B cell (primary cell): ENCODE measurements at regions not wholly inside any gene's neighbourhood (a gene's known extent, or its start where the extent isn't known, plus 50 kb on each side); places are given as distances from the start of the nearest gene placed in this dataset.

Source experiments
- ATAC-seq: fragments of 200-7000 bp; cut with Tn5 transposase; one replicate; pipeline ENCODE4 v1.10.0; 2021; ENCODE audit warnings: low read depth, mild to moderate bottlenecking, moderate number of reproducible peaks, moderate library complexity
- CTCF ChIA-PET: fragments of 350-600 bp; sonication (Branson Sonifier 250); formaldehyde crosslinking; loops from one replicate; lab custom pipeline; 2021; ENCODE audit warnings: antibody characterized with exemption, inconsistent platforms; lab: Charles Lee
- POLR2A ChIA-PET: fragments of 350-600 bp; sonication (Branson Sonifier 250); formaldehyde crosslinking; loops from one replicate; lab custom pipeline; 2021; ENCODE audit warnings: antibody characterized with exemption; lab: Charles Lee
- DNase-seq: peaks from one replicate; pipeline ENCODE4 v3.0.0; 2013
- H2AFZ ChIP-seq: 2 replicates; pipeline ENCODE4 v1.6.1; 2012; ENCODE audit warnings: mild to moderate bottlenecking, low read depth, low read length; ENCODE audit not compliant: insufficient read depth, poor library complexity, severe bottlenecking
- H3K27ac ChIP-seq, 2 donors: 1 replicate in 1 of 2; 2 replicates in 1 of 2; pipeline ENCODE4 v1.5.1; 2012 to 2013; ENCODE audit warnings: low read length in 2 of 2, mild to moderate bottlenecking in 2 of 2, moderate library complexity in 1 of 2
- H3K27me3 ChIP-seq, 4 experiments: fragments of 200-600 bp in 1 of 4; sonication (generic) in 1 of 4; replicated peaks in 1 of 4; 1 replicate in 2 of 4; 2 replicates in 2 of 4; pipeline versions ENCODE4 v1.6.1 to v1.7.0; 2013 to 2016; ENCODE audit warnings: low read length in 3 of 4, mild to moderate bottlenecking in 2 of 4, mixed read lengths in 1 of 4, moderate library complexity in 1 of 4; ENCODE audit not compliant: insufficient read depth in 4 of 4, control insufficient read depth in 3 of 4; ENCODE audit errors: control extremely low read depth in 1 of 4
- H3K36me3 ChIP-seq, 2 experiments: replicated peaks in 1 of 2; 1 replicate in 1 of 2; 2 replicates in 1 of 2; pipeline versions ENCODE4 v1.6.1 to v1.7.1; 2013; ENCODE audit warnings: low read length in 1 of 2; ENCODE audit not compliant: insufficient read depth in 2 of 2, control insufficient read depth in 1 of 2; ENCODE audit errors: control extremely low read depth in 1 of 2, extremely low read depth in 1 of 2
- H3K4me1 ChIP-seq, 2 donors: fragments of 200-600 bp in 1 of 2; sonication (generic) in 1 of 2; 1 replicate in 1 of 2; 2 replicates in 1 of 2; pipeline versions ENCODE4 v1.5.1 to v1.6.1; 2013 to 2017; ENCODE audit warnings: low read length in 2 of 2; ENCODE audit not compliant: control insufficient read depth in 2 of 2, insufficient read depth in 2 of 2
- H3K4me2 ChIP-seq: replicated peaks from 2 replicates; pipeline ENCODE3; 2012; ENCODE audit warnings: mild to moderate bottlenecking, low read depth, low read length; ENCODE audit not compliant: poor library complexity, severe bottlenecking
- H3K4me3 ChIP-seq, 5 experiments: fragments of 200-600 bp in 1 of 5; sonication (generic) in 1 of 5; 1 replicate in 3 of 5; 2 replicates in 2 of 5; pipeline versions ENCODE4 v1.5.1 to v1.7.0; 2011 to 2016; ENCODE audit warnings: low read length in 4 of 5, mild to moderate bottlenecking in 4 of 5, low read depth in 2 of 5, control low read depth in 1 of 5, moderate library complexity in 1 of 5; ENCODE audit not compliant: insufficient read depth in 1 of 5; ENCODE audit errors: control extremely low read depth in 1 of 5, extremely low read depth in 1 of 5
- H3K79me2 ChIP-seq: fragments of 200-600 bp; sonication (generic); one replicate; pipeline ENCODE4 v1.6.0; 2016; ENCODE audit warnings: low read length; ENCODE audit not compliant: control insufficient read depth, insufficient read depth
- H3K9ac ChIP-seq: fragments of 200-600 bp; sonication (generic); 2 replicates; pipeline ENCODE4 v1.6.1; 2017; ENCODE audit warnings: mild to moderate bottlenecking, low read length, moderate library complexity
- H3K9me3 ChIP-seq, 3 donors: one replicate each; pipeline versions ENCODE4 v1.6.1 to v1.7.1; 2013; ENCODE audit warnings: low read length in 2 of 3; ENCODE audit not compliant: control insufficient read depth in 2 of 3, insufficient read depth in 1 of 3; ENCODE audit errors: control extremely low read depth in 1 of 3
- H4K20me1 ChIP-seq: 2 replicates; pipeline ENCODE4 v1.6.0; 2012; ENCODE audit warnings: mild to moderate bottlenecking, low read length; ENCODE audit not compliant: insufficient read depth, control insufficient read depth, poor library complexity, severe bottlenecking
- H3K27ac Mint-ChIP-seq: one replicate; pipeline ENCODE4 v1.8.0; 2021; ENCODE audit warnings: mixed read lengths
- H3K27me3 Mint-ChIP-seq: one replicate; pipeline ENCODE4 v1.8.0; 2021; ENCODE audit warnings: mixed read lengths
- H3K4me1 Mint-ChIP-seq: one replicate; pipeline ENCODE4 v1.8.0; 2021; ENCODE audit warnings: mixed read lengths
- H3K4me3 Mint-ChIP-seq: one replicate; pipeline ENCODE4 v1.8.0; 2021; ENCODE audit warnings: mixed read lengths
- H3K9me3 Mint-ChIP-seq: one replicate; pipeline ENCODE4 v1.8.0; 2022; ENCODE audit warnings: mixed read lengths; ENCODE audit not compliant: insufficient read depth
- CTCF ChIP-seq: fragments of 200-600 bp; IDR thresholded peaks from one replicate; pipeline ENCODE4 v1.8.0; 2022; ENCODE audit warnings: antibody characterized with exemption, mild to moderate bottlenecking
- EZH2 ChIP-seq: IDR thresholded peaks from 2 replicates; pipeline ENCODE4 v1.6.1; 2012; ENCODE audit warnings: borderline replicate concordance, low read depth, mild to moderate bottlenecking, moderate library complexity, low read length; ENCODE audit not compliant: insufficient read depth, poor library complexity, severe bottlenecking
- WGBS: methylation state at CpG from one replicate; pipeline ENCODE4 v1.1.5; 2013; ENCODE audit warnings: missing lambda C conversion rate; ENCODE audit not compliant: insufficient coverage; 5-methylcytosine and 5-hydroxymethylcytosine counted together
- intact Hi-C: fragments of 100-400 bp; cut with micrococcal nuclease; formaldehyde crosslinking; loops from one replicate; pipeline ENCODE4 v1.10.0; 2022

DNA sequence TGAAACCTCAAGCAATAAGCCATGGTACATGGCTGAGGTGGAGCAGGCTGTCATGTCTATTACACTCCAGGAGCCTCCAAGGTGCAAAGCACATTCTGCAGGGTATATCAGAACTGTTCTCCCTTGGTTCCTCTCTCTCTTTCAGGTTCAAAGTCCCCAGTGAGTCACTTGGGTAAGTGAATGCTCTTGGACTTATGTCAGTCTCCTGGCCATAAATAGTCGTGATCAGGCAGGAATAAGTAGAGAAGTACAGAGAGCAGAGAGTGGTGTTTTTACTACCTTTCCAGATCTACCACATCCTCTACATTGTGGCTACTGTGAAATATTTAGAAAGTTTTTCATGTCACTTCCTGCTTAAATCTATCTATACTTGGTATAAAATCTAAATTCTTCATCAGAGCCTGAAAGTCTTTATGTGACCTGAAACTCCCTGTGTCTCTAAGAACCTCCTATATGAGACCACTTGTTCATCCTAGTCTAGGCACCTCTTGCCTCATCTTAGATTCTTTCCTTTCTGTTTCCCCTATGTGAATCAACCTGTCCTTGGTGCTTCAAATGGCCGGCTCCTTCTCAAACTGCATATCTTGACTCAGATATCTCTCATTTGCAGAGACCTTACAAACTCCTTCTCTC lies 1077.6 kb upstream of the MAP3K7 start:
- Mint-ChIP-seq H3K4me3 (no peak overlapping the region), H3K4me1 (no peaks in the 10 kb centered on the region), H3K27ac (no peak overlapping the region), H3K9me3 (peaks cover 3% of the 10 kb centered on the region), H3K27me3 (no peaks in the 10 kb centered on the region)
- Histone ChIP-seq H3K9ac (no peak overlapping the region), H3K9me3 (peaks cover 0 to 4% (median 0%) of the 10 kb centered on the region in 3 donors), H3K27ac (no peak overlapping the region), H3K4me2 (no peak overlapping the region), H2AFZ (no peak overlapping the region), H3K27me3 (no peaks in the 10 kb centered on the region), H4K20me1 (no peaks in the 10 kb centered on the region), H3K4me1 (no peaks in the 10 kb centered on the region), H3K36me3 (no peaks in the 10 kb centered on the region), H3K79me2 (no peaks in the 10 kb centered on the region), H3K4me3 (no peak overlapping the region)
- no peak for TF ChIP-seq EZH2
- TF ChIP-seq CTCF: no peak
- 78% methylated on average over 1 of the region's 2 CpGs for WGBS
- POLR2A ChIA-PET: no interaction called here
- CTCF ChIA-PET: no interaction called here
- no peak for ATAC-seq
- no peak for DNase-seq
- intact Hi-C loops: no loop called here

- Mint-ChIP-seq H3K4me1 (no peaks in the 10 kb centered on the region), H3K27ac (no peak overlapping the region), H3K4me3 (no peak overlapping the region), H3K27me3 (no peaks in the 10 kb centered on the region), H3K9me3 (peaks cover under 1% of the 10 kb centered on the region)
- Histone ChIP-seq H2AFZ (no peak overlapping the region), H4K20me1 (no peaks in the 10 kb centered on the region), H3K4me1 (no peaks in the 10 kb centered on the region), H3K4me3 (no peak overlapping the region), H3K27me3 (no peaks in the 10 kb centered on the region), H3K9ac (no peak overlapping the region), H3K27ac (no peak overlapping the region), H3K79me2 (no peaks in the 10 kb centered on the region), H3K4me2 (no peak overlapping the region), H3K36me3 (no peaks in the 10 kb centered on the region), H3K9me3 (peaks cover 0 to 4% (median 0%) of the 10 kb centered on the region in 3 donors)
- DNase-seq: no peak
- no CpG with 5 or more reads among the region's 1 CpG for WGBS
- POLR2A ChIA-PET: no interaction called here
- CTCF ChIA-PET: no interaction called here
- intact Hi-C loops: no loop called here
- no peak for ATAC-seq
- TF ChIP-seq CTCF (no peak), EZH2 (no peak)
Measured at GRCh38 chr6:91660893-91661292, 1074.0 kb upstream of the MAP3K7 start.
